Right lobe of liver (tissue), 6 donors: ENCODE measurements at regions not wholly inside any gene's neighbourhood (a gene's known extent, or its start where the extent isn't known, plus 50 kb on each side); places are given as distances from the start of the nearest gene placed in this dataset.

Experiments used
- ATAC-seq, 4 donors: fragments of 200-7000 bp; cut with Tn5 transposase; one replicate each; pipeline ENCODE4 v1.9.1; 2020; ENCODE audit warnings: mild to moderate bottlenecking in 4 of 4, moderate library complexity in 4 of 4
- DNase-seq, 3 donors: peaks; one replicate each; pipeline ENCODE4 v3.0.0-alpha.2; 2020
- H3K27ac ChIP-seq, 3 donors: fragments of 200-600 bp; one replicate each; pipeline ENCODE4 v1.8.0; 2022
- H3K27me3 ChIP-seq, 2 donors: fragments of 200-600 bp; one replicate each; pipeline ENCODE4 v1.8.0; 2022
- H3K36me3 ChIP-seq, 4 donors: fragments of 200-600 bp; sonication (generic) in 1 of 4; one replicate each; pipeline versions ENCODE4 v1.5.1 to v1.8.0; 2017 to 2022; ENCODE audit warnings: control low read depth in 1 of 4
- H3K4me1 ChIP-seq, 4 donors: fragments of 200-600 bp; sonication (generic) in 1 of 4; one replicate each; pipeline versions ENCODE4 v1.5.1 to v1.8.0; 2017 to 2022; ENCODE audit warnings: control low read depth in 1 of 4
- H3K4me3 ChIP-seq, 3 donors: fragments of 200-600 bp; one replicate each; pipeline ENCODE4 v1.8.0; 2022
- H3K9me3 ChIP-seq, 4 donors: fragments of 200-600 bp; sonication (generic) in 1 of 4; one replicate each; pipeline versions ENCODE4 v1.5.1 to v1.8.0; 2017 to 2022; ENCODE audit warnings: control low read depth in 1 of 4
- CTCF ChIP-seq, 4 donors: fragments of 200-600 bp in 3 of 4; fragments of 450-650 bp in 1 of 4; IDR thresholded peaks; one replicate each; pipeline versions ENCODE4 v1.5.1 to v1.8.0; 2016 to 2022; ENCODE audit warnings: antibody characterized with exemption in 4 of 4, mild to moderate bottlenecking in 2 of 4
- POLR2A ChIP-seq: fragments of 450-650 bp; IDR thresholded peaks from one replicate; pipeline ENCODE4 v1.6.1; 2017; ENCODE audit warnings: antibody characterized with exemption, mild to moderate bottlenecking
- WGBS: methylation state at CpG from one replicate; pipeline ENCODE4 v1.1.6; 2018; ENCODE audit warnings: low coverage, low lambda C conversion rate; ENCODE audit not compliant: insufficient coverage; ENCODE audit errors: missing lambda C conversion rate; 5-methylcytosine and 5-hydroxymethylcytosine counted together
- intact Hi-C, 2 donors: fragments of 100-400 bp; cut with DNase I; formaldehyde crosslinking; loops; one replicate each; pipeline versions ENCODE4 v1.11.2 to v1.14.1; 2022
- donor health status: DM: no; HTN: yes; CAD: no.
- donor health status: DM: no; HTN: no; CAD: no.
- donor health status: DM: no; HTN: no; CAD: no.
- donor health status: DM: no; HTN: yes; CAD: no.
- donor health status: DM: no; HTN: yes; CAD: no.

GRCh38 chrX:140393507-140393906, 111.4 kb downstream of the SOX3 start:
- no peaks in the 10 kb centered on the region for H3K36me3 ChIP-seq
- no peak for DNase-seq

GRCh38 chrX:140391313-140391712, 113.6 kb downstream of the SOX3 start:
- TF ChIP-seq CTCF (IDR thresholded peaks at IDR 0.05) (no peak), POLR2A (no peak)
- intact Hi-C loops: no loop called here
- H3K27ac ChIP-seq: no peak overlapping the region
- H3K4me1 ChIP-seq: no peaks in the 10 kb centered on the region
- H3K27me3 ChIP-seq: no peaks in the 10 kb centered on the region
- no peak overlapping the region for H3K4me3 ChIP-seq
- peak; percentile 12 to 62 (median 44) for ATAC-seq
- no peaks in the 10 kb centered on the region for H3K9me3 ChIP-seq
- WGBS: 10% methylated on average over 2 of the region's 3 CpGs
- DNase-seq: peak in 1 of 3 donors; percentile 39
- H3K36me3 ChIP-seq: no peaks in the 10 kb centered on the region

More at GRCh38 chrX:140393507-140393906, 111.4 kb downstream of the SOX3 start:
- Histone ChIP-seq H3K9me3 (no peaks in the 10 kb centered on the region), H3K4me1 (no peaks in the 10 kb centered on the region), H3K4me3 (no peak overlapping the region), H3K27me3 (no peaks in the 10 kb centered on the region), H3K27ac (no peak overlapping the region)
- TF ChIP-seq CTCF (IDR thresholded peaks at IDR 0.05) (no peak), POLR2A (no peak)
- no peak for ATAC-seq
- intact Hi-C loops: no loop called here

- intact Hi-C loops: no loop called here
- Histone ChIP-seq H3K36me3 (no peaks in the 10 kb centered on the region), H3K27ac (no peak overlapping the region), H3K4me3 (no peak overlapping the region), H3K27me3 (no peaks in the 10 kb centered on the region), H3K4me1 (no peaks in the 10 kb centered on the region), H3K9me3 (no peaks in the 10 kb centered on the region)
- DNase-seq (peak; percentile 31 to 55 (median 52)), ATAC-seq (peak; percentile 76 to 91 (median 84))
- TF ChIP-seq CTCF (IDR thresholded peaks at IDR 0.05): no peak
- WGBS: 32% methylated on average over 3 of the region's 3 CpGs
Measured at GRCh38 chrX:140389331-140389730, 115.5 kb downstream of the SOX3 start.

GRCh38 chrX:140362861-140363260, 142.0 kb downstream of the SOX3 start:
- H3K27me3 ChIP-seq: no peaks in the 10 kb centered on the region
- H3K36me3 ChIP-seq: no peaks in the 10 kb centered on the region
- no peaks in the 10 kb centered on the region for H3K4me1 ChIP-seq
- ATAC-seq: no peak
- H3K4me3 ChIP-seq: no peak overlapping the region
- WGBS: 50% methylated on average over 4 of the region's 4 CpGs
- TF ChIP-seq CTCF (IDR thresholded peaks at IDR 0.05): no peak
- no peak for TF ChIP-seq POLR2A
- no peak for DNase-seq
- intact Hi-C loops: no loop called here
- H3K27ac ChIP-seq: no peak overlapping the region
- no peaks in the 10 kb centered on the region for H3K9me3 ChIP-seq

GRCh38 chrX:140360924-140361323, 143.9 kb downstream of the SOX3 start:
- intact Hi-C loops: no loop called here
- 36% methylated on average over 3 of the region's 3 CpGs for WGBS
- TF ChIP-seq CTCF (IDR thresholded peaks at IDR 0.05) (no peak), POLR2A (no peak)

More at GRCh38 chrX:140360924-140361323, 143.9 kb downstream of the SOX3 start:
- Histone ChIP-seq H3K36me3 (no peaks in the 10 kb centered on the region), H3K27me3 (no peaks in the 10 kb centered on the region), H3K9me3 (no peaks in the 10 kb centered on the region), H3K4me1 (no peaks in the 10 kb centered on the region), H3K4me3 (no peak overlapping the region), H3K27ac (no peak overlapping the region)
- ATAC-seq (no peak), DNase-seq (no peak)
